ENCODE measurements at regions not wholly inside any gene's neighbourhood (a gene's known extent, or its start where the extent isn't known, plus 50 kb on each side); places are given as distances from the start of the nearest gene placed in this dataset.
A peak's percentile ranks its signal among the peaks of the same experiment; 100 is the strongest.

GRCh38 chr1:72759486-72759885 is 477.1 kb upstream of the NEGR1 start:
- DNase-seq, result no peak

- DNase-seq, result no peak
Observed at GRCh38 chr1:72757843-72758242, 475.5 kb upstream of the NEGR1 start.

GRCh38 chr1:72745413-72745812 is 463.1 kb upstream of the NEGR1 start:
- no peak for DNase-seq

- no peak for DNase-seq
Observed at GRCh38 chr1:72734415-72734814, 452.1 kb upstream of the NEGR1 start.

GRCh38 chr1:72724951-72725861 is 442.9 kb upstream of the NEGR1 start:
- DNase-seq, result no peak

- DNase-seq, result no peak
Observed at GRCh38 chr1:72705921-72706320, 423.6 kb upstream of the NEGR1 start.

- DNase-seq, result no peak
Observed at GRCh38 chr1:72704841-72705477, 422.6 kb upstream of the NEGR1 start.

GRCh38 chr1:72697410-72697809 is 415.1 kb upstream of the NEGR1 start:
- DNase-seq, result no peak

GRCh38 chr1:72693899-72694298 is 411.6 kb upstream of the NEGR1 start:
- DNase-seq, result no peak

GRCh38 chr1:72693376-72693775 is 411.0 kb upstream of the NEGR1 start:
- DNase-seq, result no peak

GRCh38 chr1:72690871-72691270 is 408.5 kb upstream of the NEGR1 start:
- no peak for DNase-seq

GRCh38 chr1:72678683-72679082 is 396.3 kb upstream of the NEGR1 start:
- DNase-seq, result peak; percentile 27

GRCh38 chr1:72670902-72671301 is 388.6 kb upstream of the NEGR1 start:
- DNase-seq, result peak; percentile 94

- no peak for DNase-seq
Observed at GRCh38 chr1:72662918-72663317, 380.6 kb upstream of the NEGR1 start.

GRCh38 chr1:72650843-72651435 is 368.6 kb upstream of the NEGR1 start:
- DNase-seq, result no peak

- no peak for DNase-seq
Observed at GRCh38 chr1:72649991-72650390, 367.7 kb upstream of the NEGR1 start.

GRCh38 chr1:72649211-72649888 is 367.0 kb upstream of the NEGR1 start:
- no peak for DNase-seq

GRCh38 chr1:72648465-72648864 is 366.1 kb upstream of the NEGR1 start:
- DNase-seq, result no peak

- no peak for DNase-seq
Observed at GRCh38 chr1:72643142-72643541, 360.8 kb upstream of the NEGR1 start.

GRCh38 chr1:72637593-72637992 is 355.3 kb upstream of the NEGR1 start:
- DNase-seq, result peak; percentile 17

- peak; percentile 86 for DNase-seq
Observed at GRCh38 chr1:72636631-72637030, 354.3 kb upstream of the NEGR1 start.

- DNase-seq, result peak; percentile 14
Observed at GRCh38 chr1:72635719-72636118, 353.4 kb upstream of the NEGR1 start.

- peak; percentile 73 for DNase-seq
Observed at GRCh38 chr1:72634946-72635345, 352.6 kb upstream of the NEGR1 start.

Measured in NCI-H69 (cell line).